GM12878 (cell line): ENCODE measurements at regions not wholly inside any gene's neighbourhood (a gene's known extent, or its start where the extent isn't known, plus 50 kb on each side); places are given as distances from the start of the nearest gene placed in this dataset.

ENCODE experiments used
- ATAC-seq: fragments of 200-7000 bp; cut with Tn5 transposase; 3 replicates; pipeline ENCODE4 v1.9.1; 2020; ENCODE audit warnings: mild to moderate bottlenecking, moderate library complexity
- BruUV-seq: library from RNA; stranded (reverse); fragments of 400-500 nt; replicated peaks from 2 replicates; lab custom pipeline; 2021; lab: Mats Ljungman, UMichigan
- CTCF ChIA-PET: fragments of 300-600 bp; sonication (Branson Sonifier 250); formaldehyde crosslinking; extraction: SDS; loops from one replicate; lab custom pipeline; 2021; ENCODE audit warnings: inconsistent platforms; lab: Yijun Ruan, JAX
- POLR2A ChIA-PET: fragments of 350-600 bp; formaldehyde crosslinking; extraction: SDS; loops from one replicate; lab custom pipeline; 2021; ENCODE audit warnings: inconsistent platforms; lab: Charles Lee
- RAD21 ChIA-PET: fragments of 300-600 bp; sonication (Branson Sonifier 250); formaldehyde crosslinking; loops from one replicate; lab custom pipeline; 2023; ENCODE audit warnings: antibody characterized with exemption; ENCODE audit not compliant: unreplicated experiment; lab: Charles Lee
- SMC1A ChIA-PET: fragments of 300-600 bp; sonication (Branson Sonifier 250); formaldehyde crosslinking; loops from one replicate; lab custom pipeline; 2023; ENCODE audit not compliant: unreplicated experiment, uncharacterized antibody; lab: Charles Lee
- DNase-seq: peaks from one replicate; pipeline ENCODE4 v3.0.0-alpha.2; 2011; ENCODE audit warnings: low read depth, low spot score
- FAIRE-seq: peaks from 3 replicates; lab custom pipeline; 2011; peaks lifted over from hg19 to GRCh38; lab: Jason Lieb, UNC
- H2AFZ ChIP-seq: 2 replicates; pipeline ENCODE4 v1.6.0; 2011; ENCODE audit warnings: low read depth, low read length, control low read depth; ENCODE audit not compliant: control insufficient read depth
- H3K27ac ChIP-seq: 2 replicates; pipeline ENCODE4 v1.5.1; 2011; ENCODE audit warnings: control low read depth; ENCODE audit not compliant: control insufficient read depth, insufficient read depth
- H3K27me3 ChIP-seq, 2 experiments: replicated peaks in 1 of 2; 2 replicates each; pipeline versions ENCODE4 v1.6.0 to v1.6.1; 2011; ENCODE audit warnings: low read length in 1 of 2; ENCODE audit not compliant: control insufficient read depth in 2 of 2, insufficient read depth in 2 of 2
- H3K36me3 ChIP-seq, 2 experiments: 2 replicates each; pipeline ENCODE4 v1.5.1; 2011; ENCODE audit warnings: low read length in 1 of 2; ENCODE audit not compliant: control insufficient read depth in 2 of 2, insufficient read depth in 2 of 2
- H3K4me1 ChIP-seq: 2 replicates; pipeline ENCODE4 v1.6.1; 2011; ENCODE audit warnings: mild to moderate bottlenecking, low read length, moderate library complexity, mixed read lengths; ENCODE audit not compliant: control insufficient read depth, insufficient read depth
- H3K4me2 ChIP-seq: 2 replicates; pipeline ENCODE4 v1.6.0; 2011; ENCODE audit warnings: control low read depth; ENCODE audit not compliant: control insufficient read depth, insufficient read depth
- H3K4me3 ChIP-seq: fragments of 200-600 bp; sonication (generic); 2 replicates; pipeline ENCODE4 v1.5.1; 2016
- H3K79me2 ChIP-seq: 2 replicates; pipeline ENCODE4 v1.6.0; 2011; ENCODE audit warnings: low read length; ENCODE audit not compliant: control insufficient read depth, insufficient read depth
- H3K9ac ChIP-seq: 2 replicates; pipeline ENCODE4 v1.8.0; 2011; ENCODE audit warnings: low read length, control low read depth, mixed read lengths; ENCODE audit not compliant: control insufficient read depth, insufficient read depth
- H3K9me3 ChIP-seq: replicated peaks from 3 replicates; pipeline ENCODE4 v1.5.1; 2011; ENCODE audit warnings: mild to moderate bottlenecking, low read length; ENCODE audit not compliant: control insufficient read depth, insufficient read depth
- H4K20me1 ChIP-seq: 2 replicates; pipeline ENCODE4 v1.6.0; 2011; ENCODE audit not compliant: control insufficient read depth, insufficient read depth
- CBFB ChIP-seq: IDR thresholded peaks from 2 replicates; pipeline ENCODE4 v1.6.1; 2016; ENCODE audit warnings: antibody characterized with exemption, low read depth
- HCFC1 ChIP-seq: fragments of 150-350 bp; IDR thresholded peaks from 2 replicates; pipeline ENCODE4 v1.6.1; 2014; ENCODE audit warnings: low read length
- KAT2A ChIP-seq: conservative IDR thresholded peaks from 2 replicates; pipeline ENCODE4 v1.6.1; 2011; ENCODE audit warnings: low read depth, low read length; ENCODE audit not compliant: control insufficient read depth
- LARP7 ChIP-seq: fragments of 450-650 bp; IDR thresholded peaks from 2 replicates; pipeline ENCODE4 v1.6.1; 2017; ENCODE audit warnings: mild to moderate bottlenecking
- MLLT1 ChIP-seq: fragments of 450-650 bp; IDR thresholded peaks from 2 replicates; pipeline ENCODE4 v1.6.1; 2016; ENCODE audit warnings: mild to moderate bottlenecking
- POLR2A ChIP-seq: IDR thresholded peaks from 2 replicates; pipeline ENCODE4 v1.6.1; 2011; ENCODE audit warnings: low read depth, mild to moderate bottlenecking, low read length
- ZNF207 ChIP-seq: fragments of 450-650 bp; IDR thresholded peaks from 2 replicates; pipeline ENCODE4 v1.6.1; 2014; ENCODE audit warnings: antibody characterized with exemption, mild to moderate bottlenecking, borderline replicate concordance
- WGBS: methylation state at CpG from one replicate; pipeline ENCODE4 v1.1.6; 2016; ENCODE audit warnings: low lambda C conversion rate; ENCODE audit not compliant: insufficient replicate concordance, insufficient coverage; ENCODE audit errors: missing lambda C conversion rate; 5-methylcytosine and 5-hydroxymethylcytosine counted together
- in situ Hi-C: fragments of 300-500 bp; cut with MboI; formaldehyde crosslinking; loops from 9 replicates; pipeline ENCODE4 v1.14.3; 2018; ENCODE audit warnings: mixed read lengths
- intact Hi-C: fragments of 100-400 bp; cut with micrococcal nuclease; formaldehyde crosslinking; loops from one replicate; pipeline ENCODE4 v1.14.2; 2022; ENCODE audit not compliant: unreplicated experiment
- TF ChIP-seq, protein P1 (sequence below): fragments of 450-650 bp; IDR thresholded peaks from 2 replicates; pipeline ENCODE4 v1.6.1; 2018; ENCODE audit warnings: borderline replicate concordance, mild to moderate bottlenecking; ENCODE audit not compliant: partially characterized antibody
- TF ChIP-seq, protein P2 (sequence below): IDR thresholded peaks from 2 replicates; pipeline ENCODE4 v1.6.1; 2012; ENCODE audit warnings: mild to moderate bottlenecking, low read depth, low read length

- H3K4me1 ChIP-seq = no peaks in the 10 kb centered on the region
- H2AFZ ChIP-seq = no peak overlapping the region
- no peaks in the 10 kb centered on the region for H3K36me3 ChIP-seq
- H4K20me1 ChIP-seq = no peaks in the 10 kb centered on the region
- H3K27ac ChIP-seq = no peak overlapping the region
- RAD21 ChIA-PET = no interaction called here
- ATAC-seq (no peak), FAIRE-seq (no peak), DNase-seq (no peak)
- H3K4me2 ChIP-seq = no peak overlapping the region
- BruUV-seq = no TSS peak
- H3K27me3 ChIP-seq = peaks cover 0 to 2% of the 10 kb centered on the region in 2 experiments; a peak in 1 of 4 replicates
- CTCF ChIA-PET = no interaction called here
- TF ChIP-seq CBFB = no peak
- POLR2A ChIA-PET = no interaction called here
- intact Hi-C loops = no loop called here
- WGBS = 16% methylated on average over 2 of the region's 2 CpGs
- H3K9me3 ChIP-seq = no peaks in the 10 kb centered on the region
- no peak overlapping the region for H3K4me3 ChIP-seq
- in situ Hi-C loops = no loop called here
- no peak overlapping the region for H3K9ac ChIP-seq
- SMC1A ChIA-PET = no interaction called here
- no peaks in the 10 kb centered on the region for H3K79me2 ChIP-seq
Observed at GRCh38 chr2:18896125-18896764, 306.9 kb upstream of the NT5C1B start.

DNA sequence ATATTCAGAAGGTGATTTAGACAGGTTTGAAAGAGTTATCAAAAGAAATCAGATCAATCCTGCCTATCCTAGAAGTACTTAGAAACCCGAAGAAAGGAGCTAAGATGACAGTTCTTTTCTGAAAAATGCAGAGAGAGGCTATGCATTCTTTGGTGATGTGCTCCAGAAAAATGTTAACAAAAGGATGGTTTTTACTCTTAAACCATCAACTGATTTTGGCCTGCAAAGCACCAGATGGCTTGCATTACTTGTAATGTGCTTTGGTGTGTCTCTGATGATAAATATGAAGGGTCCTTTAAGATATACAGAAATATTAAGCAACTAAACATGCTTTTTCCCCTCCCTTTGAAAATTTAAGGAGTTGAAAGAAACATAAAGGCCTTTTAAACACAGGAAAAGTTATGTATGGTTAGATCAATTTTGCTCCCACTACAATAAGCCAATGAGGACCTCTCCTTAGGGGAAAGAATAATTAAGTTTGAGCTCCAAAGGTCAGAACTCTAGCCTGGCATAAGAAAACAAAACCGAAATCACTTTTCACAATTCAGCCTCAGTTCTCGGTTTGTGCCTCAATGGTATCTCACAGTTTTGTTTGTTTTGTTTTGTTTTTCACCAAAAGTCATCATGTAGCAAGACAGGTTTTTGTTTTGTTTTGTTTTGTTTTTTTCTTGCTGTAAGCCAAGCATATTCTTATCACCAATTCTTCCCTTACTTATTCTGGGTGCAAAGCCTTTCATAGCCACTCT, 302.4 kb upstream of the NT5C1B start:
- H3K9me3 ChIP-seq = no peaks in the 10 kb centered on the region
- no peak for DNase-seq
- no peaks in the 10 kb centered on the region for H3K4me1 ChIP-seq
- H3K4me2 ChIP-seq = no peak overlapping the region
- ChIA-PET CTCF (no interaction called here), RAD21 (no interaction called here), SMC1A (no interaction called here), POLR2A (no interaction called here)
- no peak overlapping the region for H3K27ac ChIP-seq
- no peak overlapping the region for H3K4me3 ChIP-seq
- H3K79me2 ChIP-seq = no peaks in the 10 kb centered on the region
- no peak for ATAC-seq
- BruUV-seq = no TSS peak
- H2AFZ ChIP-seq = no peak overlapping the region
- no peaks in the 10 kb centered on the region for H3K36me3 ChIP-seq
- H4K20me1 ChIP-seq = no peaks in the 10 kb centered on the region
- 26% methylated on average over 3 of the region's 3 CpGs for WGBS
- H3K9ac ChIP-seq = no peak overlapping the region
- intact Hi-C loops (no loop called here), in situ Hi-C loops (no loop called here)
- H3K27me3 ChIP-seq = no peaks in the 10 kb centered on the region; a peak in 1 of 4 replicates
- FAIRE-seq = no peak
- TF ChIP-seq HCFC1 (no peak), POLR2A (no peak), KAT2A (no peak), LARP7 (no peak), ZNF207 (no peak), MLLT1 (no peak)
- TF ChIP-seq, protein P1, sequence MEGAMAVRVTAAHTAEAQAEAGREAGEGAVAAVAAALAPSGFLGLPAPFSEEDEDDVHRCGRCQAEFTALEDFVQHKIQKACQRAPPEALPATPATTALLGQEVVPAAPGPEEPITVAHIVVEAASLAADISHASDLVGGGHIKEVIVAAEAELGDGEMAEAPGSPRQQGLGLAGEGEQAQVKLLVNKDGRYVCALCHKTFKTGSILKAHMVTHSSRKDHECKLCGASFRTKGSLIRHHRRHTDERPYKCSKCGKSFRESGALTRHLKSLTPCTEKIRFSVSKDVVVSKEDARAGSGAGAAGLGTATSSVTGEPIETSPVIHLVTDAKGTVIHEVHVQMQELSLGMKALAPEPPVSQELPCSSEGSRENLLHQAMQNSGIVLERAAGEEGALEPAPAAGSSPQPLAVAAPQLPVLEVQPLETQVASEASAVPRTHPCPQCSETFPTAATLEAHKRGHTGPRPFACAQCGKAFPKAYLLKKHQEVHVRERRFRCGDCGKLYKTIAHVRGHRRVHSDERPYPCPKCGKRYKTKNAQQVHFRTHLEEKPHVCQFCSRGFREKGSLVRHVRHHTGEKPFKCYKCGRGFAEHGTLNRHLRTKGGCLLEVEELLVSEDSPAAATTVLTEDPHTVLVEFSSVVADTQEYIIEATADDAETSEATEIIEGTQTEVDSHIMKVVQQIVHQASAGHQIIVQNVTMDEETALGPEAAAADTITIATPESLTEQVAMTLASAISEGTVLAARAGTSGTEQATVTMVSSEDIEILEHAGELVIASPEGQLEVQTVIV = no peak
- TF ChIP-seq, protein P2, sequence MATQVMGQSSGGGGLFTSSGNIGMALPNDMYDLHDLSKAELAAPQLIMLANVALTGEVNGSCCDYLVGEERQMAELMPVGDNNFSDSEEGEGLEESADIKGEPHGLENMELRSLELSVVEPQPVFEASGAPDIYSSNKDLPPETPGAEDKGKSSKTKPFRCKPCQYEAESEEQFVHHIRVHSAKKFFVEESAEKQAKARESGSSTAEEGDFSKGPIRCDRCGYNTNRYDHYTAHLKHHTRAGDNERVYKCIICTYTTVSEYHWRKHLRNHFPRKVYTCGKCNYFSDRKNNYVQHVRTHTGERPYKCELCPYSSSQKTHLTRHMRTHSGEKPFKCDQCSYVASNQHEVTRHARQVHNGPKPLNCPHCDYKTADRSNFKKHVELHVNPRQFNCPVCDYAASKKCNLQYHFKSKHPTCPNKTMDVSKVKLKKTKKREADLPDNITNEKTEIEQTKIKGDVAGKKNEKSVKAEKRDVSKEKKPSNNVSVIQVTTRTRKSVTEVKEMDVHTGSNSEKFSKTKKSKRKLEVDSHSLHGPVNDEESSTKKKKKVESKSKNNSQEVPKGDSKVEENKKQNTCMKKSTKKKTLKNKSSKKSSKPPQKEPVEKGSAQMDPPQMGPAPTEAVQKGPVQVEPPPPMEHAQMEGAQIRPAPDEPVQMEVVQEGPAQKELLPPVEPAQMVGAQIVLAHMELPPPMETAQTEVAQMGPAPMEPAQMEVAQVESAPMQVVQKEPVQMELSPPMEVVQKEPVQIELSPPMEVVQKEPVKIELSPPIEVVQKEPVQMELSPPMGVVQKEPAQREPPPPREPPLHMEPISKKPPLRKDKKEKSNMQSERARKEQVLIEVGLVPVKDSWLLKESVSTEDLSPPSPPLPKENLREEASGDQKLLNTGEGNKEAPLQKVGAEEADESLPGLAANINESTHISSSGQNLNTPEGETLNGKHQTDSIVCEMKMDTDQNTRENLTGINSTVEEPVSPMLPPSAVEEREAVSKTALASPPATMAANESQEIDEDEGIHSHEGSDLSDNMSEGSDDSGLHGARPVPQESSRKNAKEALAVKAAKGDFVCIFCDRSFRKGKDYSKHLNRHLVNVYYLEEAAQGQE = no peak
